H9 (cell line): ENCODE measurements at regions not wholly inside any gene's neighbourhood (a gene's known extent, or its start where the extent isn't known, plus 50 kb on each side); places are given as distances from the start of the nearest gene placed in this dataset.

ENCODE experiments used
- DNase-seq: peaks from one replicate; pipeline ENCODE4 v3.0.0-alpha.2; 2017
- H2AFZ ChIP-seq: one replicate; pipeline ENCODE4 v1.6.1; 2013; ENCODE audit warnings: mild to moderate bottlenecking, low read length, control low read depth, moderate library complexity
- H2AK5ac ChIP-seq: 2 replicates; pipeline ENCODE4 v1.6.1; 2013; ENCODE audit warnings: low read length, control low read depth, mixed read lengths; ENCODE audit not compliant: insufficient read length
- H2BK120ac ChIP-seq: one replicate; pipeline ENCODE4 v1.6.1; 2013; ENCODE audit warnings: low read depth, mild to moderate bottlenecking, low read length, control low read depth, inconsistent platforms; ENCODE audit not compliant: poor library complexity, severe bottlenecking
- H2BK12ac ChIP-seq: 2 replicates; pipeline ENCODE4 v1.6.1; 2013; ENCODE audit warnings: low read length, control low read depth, mixed read lengths, low read depth; ENCODE audit not compliant: insufficient read length
- H2BK15ac ChIP-seq: 2 replicates; pipeline ENCODE4 v1.6.1; 2013; ENCODE audit warnings: low read depth, low read length, control low read depth
- H2BK20ac ChIP-seq: one replicate; pipeline ENCODE4 v1.6.1; 2013; ENCODE audit warnings: low read depth, mild to moderate bottlenecking, low read length, control low read depth, inconsistent platforms; ENCODE audit not compliant: poor library complexity, severe bottlenecking
- H2BK5ac ChIP-seq: 2 replicates; pipeline ENCODE4 v1.6.1; 2013; ENCODE audit warnings: low read length, control low read depth, mixed read lengths; ENCODE audit not compliant: insufficient read length
- H3K14ac ChIP-seq: 2 replicates; pipeline ENCODE4 v1.6.1; 2013; ENCODE audit warnings: low read length, control low read depth; ENCODE audit not compliant: insufficient read depth
- H3K18ac ChIP-seq: 2 replicates; pipeline ENCODE4 v1.6.1; 2013; ENCODE audit warnings: low read depth, mild to moderate bottlenecking, mixed read lengths, low read length, control low read depth; ENCODE audit not compliant: insufficient read length
- H3K23ac ChIP-seq: 2 replicates; pipeline ENCODE4 v1.6.1; 2013; ENCODE audit warnings: low read length, control low read depth, mixed read lengths, low read depth; ENCODE audit not compliant: insufficient read length
- H3K23me2 ChIP-seq: 2 replicates; pipeline ENCODE4 v1.6.1; 2013; ENCODE audit warnings: low read depth, mild to moderate bottlenecking, mixed read lengths, low read length, control low read depth; ENCODE audit not compliant: insufficient read length, poor library complexity, severe bottlenecking
- H3K27ac ChIP-seq: 2 replicates; pipeline ENCODE4 v1.5.1; 2013; ENCODE audit warnings: low read length, control low read depth, mixed read lengths, low read depth; ENCODE audit not compliant: insufficient read length
- H3K27me3 ChIP-seq: 2 replicates; pipeline ENCODE4 v1.6.1; 2013; ENCODE audit warnings: low read length, control low read depth, inconsistent platforms; ENCODE audit not compliant: insufficient read depth
- H3K4ac ChIP-seq: 2 replicates; pipeline ENCODE4 v1.6.1; 2013; ENCODE audit warnings: low read depth, mild to moderate bottlenecking, control low read depth, inconsistent platforms, low read length, moderate library complexity
- H3K4me1 ChIP-seq: 2 replicates; pipeline ENCODE4 v1.6.1; 2013; ENCODE audit warnings: low read length, control low read depth, inconsistent platforms; ENCODE audit not compliant: insufficient read depth
- H3K4me2 ChIP-seq: 2 replicates; pipeline ENCODE4 v1.6.1; 2013; ENCODE audit warnings: low read length, control low read depth, mixed read lengths; ENCODE audit not compliant: insufficient read length, insufficient read depth
- H3K56ac ChIP-seq: 2 replicates; pipeline ENCODE4 v1.6.1; 2013; ENCODE audit warnings: low read depth, mild to moderate bottlenecking, mixed read lengths, low read length, control low read depth; ENCODE audit not compliant: insufficient read length
- H3K79me1 ChIP-seq: 2 replicates; pipeline ENCODE4 v1.6.1; 2013; ENCODE audit warnings: low read depth, mild to moderate bottlenecking, moderate library complexity, low read length, control low read depth, inconsistent platforms; ENCODE audit not compliant: insufficient read depth, poor library complexity, severe bottlenecking
- H3K79me2 ChIP-seq: 2 replicates; pipeline ENCODE4 v1.6.1; 2013; ENCODE audit warnings: low read length, control low read depth, inconsistent platforms; ENCODE audit not compliant: insufficient read depth
- H3K9ac ChIP-seq: 2 replicates; pipeline ENCODE4 v1.6.1; 2013; ENCODE audit warnings: low read length, control low read depth, mixed read lengths; ENCODE audit not compliant: insufficient read length; ENCODE audit errors: extremely low read depth
- H3K9me3 ChIP-seq: one replicate; pipeline ENCODE4 v1.6.1; 2013; ENCODE audit warnings: low read depth, low read length, inconsistent platforms; ENCODE audit not compliant: control insufficient read depth
- H3T11ph ChIP-seq: one replicate; pipeline ENCODE4 v1.6.1; 2013; ENCODE audit warnings: mild to moderate bottlenecking, low read length, control low read depth, inconsistent platforms
- H4K20me1 ChIP-seq: one replicate; pipeline ENCODE4 v1.6.1; 2013; ENCODE audit not compliant: control insufficient read depth, insufficient read length, insufficient read depth
- H4K5ac ChIP-seq: 2 replicates; pipeline ENCODE4 v1.6.1; 2013; ENCODE audit warnings: low read depth, mild to moderate bottlenecking, mixed read lengths, low read length, control low read depth; ENCODE audit not compliant: insufficient read length
- H4K8ac ChIP-seq: replicated peaks from 2 replicates; pipeline ENCODE4 v1.6.1; 2013; ENCODE audit warnings: low read length, control low read depth, mixed read lengths, low read depth; ENCODE audit not compliant: insufficient read length
- H4K91ac ChIP-seq: 2 replicates; pipeline ENCODE4 v1.6.1; 2013; ENCODE audit warnings: low read depth, mild to moderate bottlenecking, moderate library complexity, mixed read lengths, low read length, control low read depth; ENCODE audit not compliant: insufficient read length
- H3K27ac Mint-ChIP-seq, 3 experiments: 2 replicates in 2 of 3; 3 replicates in 1 of 3; pipeline ENCODE4 v1.8.0; 2020 to 2021; ENCODE audit warnings: mixed read lengths in 3 of 3, mild to moderate bottlenecking in 1 of 3, moderate library complexity in 1 of 3
- H3K27me3 Mint-ChIP-seq: 2 replicates; pipeline ENCODE4 v1.8.0; 2021; ENCODE audit warnings: low read depth, mild to moderate bottlenecking, moderate library complexity, mixed read lengths
- H3K36me3 Mint-ChIP-seq, 3 experiments: 2 replicates in 2 of 3; 3 replicates in 1 of 3; pipeline ENCODE4 v1.8.0; 2020 to 2021; ENCODE audit warnings: low read depth in 3 of 3, mixed read lengths in 3 of 3; ENCODE audit not compliant: insufficient read depth in 1 of 3
- H3K4me1 Mint-ChIP-seq, 2 experiments: 2 replicates each; pipeline ENCODE4 v1.8.0; 2020; ENCODE audit warnings: mixed read lengths in 2 of 2
- H3K4me3 Mint-ChIP-seq, 2 experiments: 2 replicates in 1 of 2; 3 replicates in 1 of 2; pipeline ENCODE4 v1.8.0; 2020 to 2021; ENCODE audit warnings: mild to moderate bottlenecking in 2 of 2, mixed read lengths in 2 of 2, moderate library complexity in 1 of 2
- H3K9me3 Mint-ChIP-seq, 2 experiments: 2 replicates in 1 of 2; 3 replicates in 1 of 2; pipeline ENCODE4 v1.8.0; 2020; ENCODE audit warnings: mild to moderate bottlenecking in 2 of 2, mixed read lengths in 2 of 2, moderate library complexity in 1 of 2
- whole genome bisulfite sequencing: extraction: QIAGEN DNeasy Blood & Tissue Kit; methylation state at CpG from one replicate; pipeline ENCODE4 v1.1.7; 2013; ENCODE audit warnings: missing lambda C conversion rate, low lambda C conversion rate, mixed read lengths; ENCODE audit not compliant: insufficient read length; ENCODE audit errors: extremely low coverage; 5-methylcytosine and 5-hydroxymethylcytosine counted together
- TF ChIP-seq, protein P1 (sequence below): fragments of 200-600 bp; sonication (generic); conservative IDR thresholded peaks from 3 replicates; pipeline ENCODE4 v1.8.0; 2021; ENCODE audit warnings: antibody characterized with exemption, mild to moderate bottlenecking

DNA sequence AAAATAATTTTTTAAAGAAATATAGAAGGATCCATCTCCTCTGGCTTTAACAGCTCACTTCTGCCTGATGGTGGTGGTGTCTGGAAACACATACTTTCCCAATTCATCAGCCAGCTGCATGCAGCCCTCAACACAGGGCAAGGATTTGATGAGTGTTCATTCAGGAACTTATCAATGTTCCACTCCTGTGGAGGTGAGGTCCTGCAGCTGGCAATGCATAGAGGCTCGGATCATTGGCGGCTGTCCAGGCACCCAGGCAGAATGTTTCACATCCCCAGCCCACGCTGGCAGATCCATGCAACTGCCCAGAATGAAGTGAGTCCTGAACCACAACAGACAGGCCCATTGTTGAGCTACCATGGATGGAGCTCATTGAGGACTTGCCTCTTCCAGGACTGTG lies 55.2 kb upstream of the KCNMA1 start:
- Histone ChIP-seq H2BK5ac (no peak overlapping the region), H4K20me1 (peaks cover 4% of the 10 kb centered on the region), H3K23ac (no peak overlapping the region), H3K79me1 (no peaks in the 10 kb centered on the region), H3T11ph (no peak overlapping the region), H3K4ac (no peak overlapping the region), H4K8ac (no peak overlapping the region), H3K9me3 (no peaks in the 10 kb centered on the region), H2BK120ac (no peak overlapping the region), H2BK15ac (no peak overlapping the region), H3K27me3 (no peaks in the 10 kb centered on the region), H3K27ac (no peak overlapping the region), H3K14ac (no peak overlapping the region), H4K91ac (no peak overlapping the region), H2BK12ac (no peak overlapping the region), H3K9ac (no peak overlapping the region), H3K4me1 (no peaks in the 10 kb centered on the region), H4K5ac (no peak overlapping the region), H2AFZ (no peak overlapping the region), H3K4me2 (no peak overlapping the region), H2AK5ac (no peak overlapping the region), H3K23me2 (no peaks in the 10 kb centered on the region), H3K18ac (no peak overlapping the region), H3K79me2 (no peaks in the 10 kb centered on the region), H3K56ac (no peak overlapping the region), H2BK20ac (no peak overlapping the region)
- no peaks in the 10 kb centered on the region for H3K36me3 Mint-ChIP-seq
- no CpG with 5 or more reads among the region's 3 CpGs for WGBS
- DNase-seq: no peak
- H3K9me3 Mint-ChIP-seq: no peaks in the 10 kb centered on the region
- no peak overlapping the region for H3K27ac Mint-ChIP-seq
- H3K27me3 Mint-ChIP-seq: peaks cover 5% of the 10 kb centered on the region; the same call in 1 of the 2 replicates
- TF ChIP-seq, protein P1, sequence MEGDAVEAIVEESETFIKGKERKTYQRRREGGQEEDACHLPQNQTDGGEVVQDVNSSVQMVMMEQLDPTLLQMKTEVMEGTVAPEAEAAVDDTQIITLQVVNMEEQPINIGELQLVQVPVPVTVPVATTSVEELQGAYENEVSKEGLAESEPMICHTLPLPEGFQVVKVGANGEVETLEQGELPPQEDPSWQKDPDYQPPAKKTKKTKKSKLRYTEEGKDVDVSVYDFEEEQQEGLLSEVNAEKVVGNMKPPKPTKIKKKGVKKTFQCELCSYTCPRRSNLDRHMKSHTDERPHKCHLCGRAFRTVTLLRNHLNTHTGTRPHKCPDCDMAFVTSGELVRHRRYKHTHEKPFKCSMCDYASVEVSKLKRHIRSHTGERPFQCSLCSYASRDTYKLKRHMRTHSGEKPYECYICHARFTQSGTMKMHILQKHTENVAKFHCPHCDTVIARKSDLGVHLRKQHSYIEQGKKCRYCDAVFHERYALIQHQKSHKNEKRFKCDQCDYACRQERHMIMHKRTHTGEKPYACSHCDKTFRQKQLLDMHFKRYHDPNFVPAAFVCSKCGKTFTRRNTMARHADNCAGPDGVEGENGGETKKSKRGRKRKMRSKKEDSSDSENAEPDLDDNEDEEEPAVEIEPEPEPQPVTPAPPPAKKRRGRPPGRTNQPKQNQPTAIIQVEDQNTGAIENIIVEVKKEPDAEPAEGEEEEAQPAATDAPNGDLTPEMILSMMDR: no peak; the same call in 2 of the 3 replicates
- H3K4me3 Mint-ChIP-seq: no peak overlapping the region
- H3K4me1 Mint-ChIP-seq: peaks cover 0 to 4% of the 10 kb centered on the region in 2 experiments; a peak in 1 of 4 replicates
